GM21717 (cell line): ENCODE measurements at regions not wholly inside any gene's neighbourhood (a gene's known extent, or its start where the extent isn't known, plus 50 kb on each side); places are given as distances from the start of the nearest gene placed in this dataset.
A peak's percentile ranks its signal among the peaks of the same experiment; 100 is the strongest.
"Not testable (repeated sequence)": the region's sequence is repeated elsewhere in the genome, so short reads cannot be mapped to it uniquely, and the experiment has no call there.

Experiments used
- ATAC-seq: cut with Tn5 transposase; IDR thresholded peaks from one replicate; pipeline ENCODE4 v1.9.1; 2021; ENCODE audit warnings: mild to moderate bottlenecking, moderate library complexity; ENCODE audit not compliant: unreplicated experiment

GRCh38 chr12:63508543-63508942 is 159.8 kb downstream of the DPY19L2 start:
- no peak for ATAC-seq

GRCh38 chr12:63499567-63499966 is 168.7 kb downstream of the DPY19L2 start:
- no peak for ATAC-seq

DNA sequence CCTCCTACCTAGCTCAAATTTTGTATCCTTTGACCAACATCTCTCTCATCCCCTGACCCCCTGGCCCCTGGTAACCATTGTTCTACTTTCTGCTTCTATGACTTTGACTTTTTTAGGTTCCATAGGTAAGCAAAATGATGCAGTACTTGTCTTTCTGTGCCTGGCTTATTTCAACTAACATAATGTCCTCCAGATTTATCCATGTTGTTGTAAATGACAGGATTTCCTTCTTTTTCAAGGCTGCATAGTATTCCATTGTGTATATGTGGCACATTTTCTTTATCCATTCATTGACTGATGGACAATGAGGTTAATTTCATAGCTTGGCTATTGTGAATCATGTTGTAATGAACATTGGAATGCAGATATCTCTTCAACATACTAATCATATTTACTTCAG is 170.1 kb downstream of the DPY19L2 start:
- no peak for ATAC-seq

GRCh38 chr12:63496654-63497053 is 171.6 kb downstream of the DPY19L2 start:
- ATAC-seq: no peak

DNA sequence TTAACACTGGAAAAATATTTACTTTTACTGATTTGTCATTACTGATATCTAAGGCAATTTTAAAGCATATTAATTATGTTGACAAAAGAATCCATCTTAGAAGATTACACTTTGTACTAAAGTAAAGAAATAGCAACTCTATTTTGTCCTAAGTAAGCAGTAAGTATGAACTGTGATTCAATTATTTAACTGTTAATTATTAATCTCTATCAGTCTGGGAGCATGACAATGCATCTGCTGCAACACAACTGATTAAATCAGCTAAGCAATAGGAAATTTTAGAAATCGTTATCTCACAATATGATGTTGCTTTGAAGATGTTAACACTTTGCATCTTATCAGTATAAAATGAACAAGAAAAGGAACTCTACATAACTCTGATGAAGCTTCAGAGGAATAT is 172.3 kb downstream of the DPY19L2 start:
- no peak for ATAC-seq

DNA sequence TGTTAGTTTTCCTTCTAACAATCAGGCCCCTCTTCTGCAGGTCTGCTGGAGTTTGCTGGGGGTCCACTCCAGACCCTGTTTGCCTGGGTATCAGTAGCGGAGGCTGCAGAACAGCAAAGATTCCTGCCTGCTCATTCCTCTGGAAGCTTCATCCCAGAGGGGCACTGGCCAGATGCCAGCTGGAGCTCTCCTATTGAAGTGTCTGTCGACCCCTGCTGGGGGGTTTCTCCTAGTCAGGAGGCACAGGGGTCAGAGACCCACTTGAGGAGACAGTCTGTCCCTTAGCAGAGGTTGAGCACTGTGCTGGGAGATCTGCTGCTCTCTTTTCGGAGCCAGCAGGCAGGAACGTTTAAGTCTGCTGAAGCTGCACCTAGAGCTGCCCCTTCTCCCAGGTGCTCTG is 174.9 kb downstream of the DPY19L2 start:
- ATAC-seq: not testable (repeated sequence)

DNA sequence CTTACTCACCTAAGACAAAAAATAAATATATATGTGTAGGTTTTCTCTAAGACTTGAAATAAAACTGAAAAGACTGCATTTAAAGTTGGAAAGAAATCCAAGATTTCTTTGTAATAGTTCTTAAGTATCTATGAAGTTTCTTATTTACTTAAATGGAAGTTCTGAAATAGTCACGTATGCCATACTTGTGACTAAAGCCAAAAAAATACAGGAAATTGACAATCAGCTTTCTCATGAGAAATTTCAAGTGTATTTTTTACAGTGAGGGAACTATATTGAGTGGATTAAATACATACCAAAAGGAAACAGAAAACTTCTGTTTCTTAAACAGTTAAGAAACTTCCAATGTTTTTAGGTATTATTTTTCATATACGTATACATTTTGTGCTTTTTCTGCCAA is 188.1 kb downstream of the DPY19L2 start:
- no peak for ATAC-seq

GRCh38 chr12:63470161-63470560 is 198.1 kb downstream of the DPY19L2 start:
- ATAC-seq: no peak

DNA sequence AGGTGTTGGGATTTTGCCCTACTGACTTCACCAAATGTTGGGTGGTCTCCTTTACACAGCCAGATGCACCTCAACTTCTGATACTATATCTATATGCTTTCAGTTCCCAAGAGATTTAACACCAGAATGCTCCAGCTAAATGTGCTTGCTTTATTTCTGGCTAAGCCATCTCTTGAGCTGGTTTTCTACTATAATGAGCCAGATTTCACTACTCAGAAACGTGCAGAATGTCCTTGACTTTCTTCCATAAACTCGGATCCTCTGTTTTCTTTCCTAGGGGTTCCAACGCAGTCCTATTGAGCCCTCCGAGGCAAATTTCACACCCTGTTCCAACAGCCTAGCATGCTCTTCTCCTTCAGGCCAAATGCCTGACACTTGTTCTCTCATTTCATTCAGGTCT is 200.3 kb downstream of the DPY19L2 start:
- no peak for ATAC-seq

DNA sequence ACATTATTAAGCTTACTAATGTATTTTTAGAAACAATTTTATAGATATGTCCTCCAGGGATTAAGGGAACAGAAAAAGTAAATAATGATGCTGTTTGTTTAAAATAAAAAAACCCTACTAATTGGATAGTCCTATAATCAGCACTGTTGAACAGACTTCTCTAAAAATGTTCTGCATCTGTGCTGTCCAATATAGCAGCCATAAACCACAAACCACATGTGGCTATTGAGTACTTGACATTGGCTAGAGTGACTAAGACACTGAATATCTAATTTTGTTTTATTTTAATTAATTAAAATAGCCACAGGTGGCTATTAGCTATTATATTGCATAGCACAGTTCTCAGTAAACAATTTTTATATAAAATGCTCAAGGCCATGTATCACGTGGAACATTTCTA is 210.4 kb downstream of the DPY19L2 start:
- ATAC-seq: no peak

DNA sequence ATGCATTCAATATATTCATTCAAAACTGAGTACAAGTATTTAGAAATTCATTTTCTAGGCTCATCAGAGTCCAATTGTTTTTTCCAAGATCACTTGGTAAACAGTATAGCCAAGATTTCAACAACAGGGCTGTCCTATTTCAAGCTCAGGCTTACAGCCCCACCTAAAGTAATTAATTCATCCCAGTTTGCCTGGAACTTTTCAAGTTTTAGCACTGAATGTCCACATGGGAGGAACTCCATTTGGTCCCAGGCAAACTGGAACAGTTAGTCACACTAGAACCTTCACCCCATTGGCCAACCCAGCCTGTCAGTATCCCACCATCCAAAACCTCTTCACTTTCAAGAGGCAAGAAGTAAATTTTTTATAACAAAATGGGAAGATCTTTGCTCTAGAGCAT is 210.9 kb downstream of the DPY19L2 start:
- no peak for ATAC-seq

- no peak for ATAC-seq
Observed at GRCh38 chr12:63450816-63451215, 217.5 kb downstream of the DPY19L2 start.

GRCh38 chr12:63450334-63450733 is 218.0 kb downstream of the DPY19L2 start:
- ATAC-seq: no peak

GRCh38 chr12:63445224-63445880 is 222.9 kb downstream of the DPY19L2 start:
- ATAC-seq: no peak

- ATAC-seq: no peak
Observed at GRCh38 chr12:63440048-63440447, 228.2 kb downstream of the DPY19L2 start.

DNA sequence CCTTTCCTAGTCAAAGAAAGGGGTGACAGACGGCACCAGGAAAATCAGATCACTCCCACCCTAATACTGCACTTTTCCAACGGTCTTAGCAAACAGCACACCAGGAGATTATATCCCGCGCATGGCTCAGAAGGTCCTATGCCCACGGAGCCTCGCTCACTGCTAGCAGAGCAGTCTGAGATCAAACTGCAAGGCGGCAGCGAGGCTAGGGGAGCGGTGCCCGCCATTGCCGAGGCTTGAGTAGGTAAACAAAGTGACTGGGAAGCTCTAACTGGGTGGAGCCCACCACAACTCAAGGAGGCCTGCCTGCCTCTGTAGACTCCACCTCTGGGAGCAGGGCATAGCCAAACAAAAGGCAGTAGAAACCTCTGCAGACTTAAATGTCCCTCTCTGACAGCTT is 233.9 kb downstream of the DPY19L2 start:
- not testable (repeated sequence) for ATAC-seq

DNA sequence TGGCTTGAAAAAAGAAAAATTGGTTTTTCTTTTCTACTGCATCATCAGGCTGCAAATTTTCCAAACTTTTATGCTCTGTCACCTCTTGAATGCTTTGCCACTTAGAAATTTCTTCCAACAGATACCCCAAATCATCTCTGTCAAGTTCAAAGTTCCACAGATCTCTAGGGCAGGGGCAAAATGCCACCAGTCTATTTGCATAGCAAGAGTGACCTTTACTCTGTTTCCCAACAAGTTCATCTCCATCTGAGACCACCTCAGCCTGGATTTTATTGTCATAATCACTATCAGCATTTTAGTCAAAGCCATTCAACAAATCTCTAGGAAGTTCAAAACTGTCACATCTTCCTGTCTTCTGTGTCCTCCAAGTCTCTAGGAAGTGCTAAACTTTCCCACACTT is 240.3 kb downstream of the DPY19L2 start:
- not testable (repeated sequence) for ATAC-seq

DNA sequence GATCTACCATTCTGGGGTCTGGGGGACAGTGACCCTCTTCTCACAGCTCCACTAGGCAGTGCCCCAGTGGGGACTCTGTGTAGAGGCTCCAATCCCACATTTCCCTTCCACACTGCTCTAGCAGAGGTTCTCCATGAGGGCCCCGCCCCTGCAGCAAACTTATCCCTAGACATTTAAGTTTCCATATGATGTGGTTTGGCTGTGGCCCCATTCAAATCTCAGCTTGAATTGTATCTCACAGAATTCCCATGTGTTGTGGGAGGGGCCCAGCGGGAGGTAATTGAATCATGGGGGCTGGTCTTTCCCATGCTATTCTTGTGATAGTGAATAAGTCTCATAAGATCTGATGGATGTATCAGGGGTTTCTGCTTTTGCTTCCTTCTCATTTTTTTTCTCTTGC is 241.3 kb downstream of the DPY19L2 start:
- not testable (repeated sequence) for ATAC-seq

DNA sequence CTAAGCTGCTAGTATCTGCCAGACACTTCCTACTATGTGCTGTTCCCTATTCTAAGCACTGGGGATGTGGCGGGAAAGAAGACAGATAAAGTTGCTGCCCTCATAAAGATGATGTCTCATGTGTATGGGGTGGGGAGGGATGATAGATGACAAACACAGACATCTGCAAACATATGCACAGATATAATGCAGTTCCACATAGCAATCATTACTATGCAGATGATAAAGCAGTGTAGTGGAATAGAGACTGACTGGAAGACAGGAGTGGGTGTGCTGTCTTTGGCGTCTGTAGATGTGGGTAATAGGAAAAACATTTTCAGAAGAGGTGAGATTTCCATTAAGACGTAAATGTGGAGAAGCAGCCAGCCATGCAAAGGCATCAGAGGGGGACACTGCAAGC is 243.6 kb downstream of the DPY19L2 start:
- no peak for ATAC-seq

- no peak for ATAC-seq
Observed at GRCh38 chr12:63423839-63424238, 244.5 kb downstream of the DPY19L2 start.

GRCh38 chr12:63420206-63420644 is 248.1 kb downstream of the DPY19L2 start:
- peak; percentile 79 for ATAC-seq

DNA sequence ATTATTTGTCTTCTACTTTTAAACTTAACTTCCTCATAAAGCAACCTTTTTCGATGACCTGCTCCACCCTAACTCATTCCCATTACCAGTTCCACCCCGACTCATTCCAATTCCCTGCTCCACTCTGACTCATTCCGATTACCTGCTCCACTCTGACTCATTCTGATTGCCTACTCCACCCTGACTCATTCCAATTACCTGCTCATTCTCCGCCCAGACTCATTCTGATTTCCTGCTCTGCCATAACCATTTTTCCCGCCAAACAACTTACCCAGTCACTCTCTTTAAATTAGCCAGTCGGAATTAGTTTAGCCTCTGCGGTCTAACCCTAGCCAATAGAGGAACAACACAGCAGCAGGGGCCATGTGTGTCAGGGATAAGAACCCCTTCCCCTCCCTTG is 249.1 kb downstream of the DPY19L2 start:
- no peak for ATAC-seq

DNA sequence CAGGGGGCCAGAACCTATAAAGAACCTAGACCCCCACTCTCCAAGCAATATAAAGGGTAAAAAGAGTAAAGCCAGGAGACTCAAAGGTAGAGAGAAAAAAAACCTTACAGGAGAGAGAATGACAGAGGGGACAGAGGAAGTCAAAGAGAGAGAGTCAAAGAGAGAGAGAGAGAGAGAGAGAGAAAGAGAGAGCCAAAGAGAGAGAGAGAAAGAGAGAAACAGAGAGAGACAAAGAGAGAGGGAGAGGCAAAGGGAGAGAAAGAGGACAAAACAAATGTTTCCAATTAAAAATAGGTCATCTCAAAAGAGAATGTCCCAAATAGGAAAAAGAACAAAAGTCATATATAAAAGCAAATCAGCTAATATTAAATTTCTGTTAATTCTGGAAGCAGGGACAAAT is 251.5 kb downstream of the DPY19L2 start:
- no peak for ATAC-seq
